ENCODE measurements at regions not wholly inside any gene's neighbourhood (a gene's known extent, or its start where the extent isn't known, plus 50 kb on each side); places are given as distances from the start of the nearest gene placed in this dataset.

DNA sequence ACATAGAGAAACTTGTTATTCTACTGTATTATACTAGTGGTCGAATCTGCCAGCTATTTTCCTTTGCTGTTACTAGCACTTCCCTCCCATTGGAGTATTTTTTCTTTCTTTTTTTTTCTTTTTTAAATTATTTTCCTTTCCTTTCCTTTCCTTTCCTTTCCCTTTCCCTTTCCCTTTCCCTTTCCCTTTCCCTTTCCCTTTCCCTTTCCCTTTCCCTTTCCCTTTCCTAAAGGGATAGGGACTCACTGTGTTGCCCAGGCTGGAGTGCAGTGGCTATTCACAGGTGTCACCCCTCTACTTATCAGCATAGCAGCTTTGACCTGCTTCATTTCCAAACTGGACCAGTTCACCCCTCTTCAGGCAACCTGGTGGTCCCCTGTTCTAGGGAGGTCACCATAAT lies 212.6 kb upstream of the SP4 start:
- no peak overlapping the region for H3K27ac ChIP-seq
- H3K36me3 ChIP-seq (replicated peaks in 1 of 2; ENCODE audit: insufficient read depth in 1 of 2, low read depth in 2 of 2) = no peaks in the 10 kb centered on the region
- no peaks in the 10 kb centered on the region for H3K9me3 ChIP-seq
- no peak for TF ChIP-seq CTCF (IDR thresholded peaks at IDR 0.05)
- TF ChIP-seq POLR2A (IDR thresholded peaks at IDR 0.05) = no peak
- H3K4me3 ChIP-seq = no peak overlapping the region
- H3K4me1 ChIP-seq = no peaks in the 10 kb centered on the region
- WGBS, 2 donors = 77 to 91% methylated on average over 1 of the region's 1 CpG
- no peak for ATAC-seq
- no peaks in the 10 kb centered on the region for H3K27me3 ChIP-seq
- DNase-seq = no peak
- intact Hi-C loops (cut with DNase I) = no loop called here

DNA sequence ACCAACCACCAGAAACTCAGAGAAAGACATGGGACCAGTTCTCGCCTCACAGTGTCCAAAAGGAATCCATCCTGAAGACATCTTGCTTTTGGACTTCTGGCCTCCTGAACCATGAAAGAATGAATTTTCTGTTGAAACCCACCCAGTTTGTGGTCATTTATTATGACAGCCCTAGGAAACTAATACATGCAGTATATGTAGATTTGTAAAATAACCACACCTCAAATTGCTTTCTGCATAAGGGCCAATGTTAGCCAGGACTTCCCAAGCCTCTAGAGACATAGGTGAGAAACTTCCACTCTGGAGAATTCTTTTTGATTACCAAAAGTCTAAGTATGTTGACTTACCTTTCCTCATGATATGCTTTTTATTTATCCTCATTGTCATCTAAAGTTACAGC lies 210.5 kb upstream of the SP4 start:
- Histone ChIP-seq H3K4me3 (no peak overlapping the region), H3K4me1 (no peaks in the 10 kb centered on the region), H3K36me3 (replicated peaks in 1 of 2; ENCODE audit: insufficient read depth in 1 of 2, low read depth in 2 of 2) (no peaks in the 10 kb centered on the region), H3K9me3 (no peaks in the 10 kb centered on the region), H3K27me3 (no peaks in the 10 kb centered on the region), H3K27ac (no peak overlapping the region)
- TF ChIP-seq POLR2A (IDR thresholded peaks at IDR 0.05) (no peak), CTCF (IDR thresholded peaks at IDR 0.05) (no peak)
- WGBS, 2 donors = 58 to 86% methylated on average over 1 of the region's 1 CpG
- no peak for DNase-seq
- intact Hi-C loops (cut with DNase I) = no loop called here
- no peak for ATAC-seq

DNA sequence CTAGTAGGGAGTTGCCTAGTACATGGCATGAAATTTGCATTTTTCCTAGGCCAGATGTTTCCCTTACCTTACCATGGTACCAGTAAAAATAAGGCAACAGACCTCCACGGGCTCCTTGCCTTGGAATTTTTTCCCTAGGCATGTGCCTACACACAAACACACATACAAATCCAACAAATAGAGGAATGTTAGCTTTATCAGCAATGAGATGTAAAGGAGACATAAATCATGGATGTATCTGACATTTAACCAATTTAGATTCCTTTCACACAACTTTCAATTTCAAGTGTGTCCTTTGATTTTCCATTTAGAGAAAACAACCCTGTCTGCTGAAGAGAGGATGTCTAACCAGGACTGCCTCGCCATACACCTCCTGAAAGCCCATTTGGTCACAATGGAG lies 209.7 kb upstream of the SP4 start:
- Histone ChIP-seq H3K27ac (no peak overlapping the region), H3K9me3 (no peaks in the 10 kb centered on the region), H3K4me1 (no peaks in the 10 kb centered on the region), H3K36me3 (replicated peaks in 1 of 2; ENCODE audit: insufficient read depth in 1 of 2, low read depth in 2 of 2) (no peaks in the 10 kb centered on the region), H3K27me3 (no peaks in the 10 kb centered on the region), H3K4me3 (no peak overlapping the region)
- WGBS, 2 donors = 54 to 60% methylated on average over 2 of the region's 2 CpGs
- DNase-seq (no peak), ATAC-seq (no peak)
- no peak for TF ChIP-seq POLR2A (IDR thresholded peaks at IDR 0.05)
- TF ChIP-seq CTCF (IDR thresholded peaks at IDR 0.05) = no peak
- intact Hi-C loops (cut with DNase I) = no loop called here

- WGBS, 2 donors = 50 to 70% methylated on average over 10 to 16 of the region's 16 CpGs
- Histone ChIP-seq H3K4me1 (no peaks in the 10 kb centered on the region), H3K36me3 (replicated peaks in 1 of 2; ENCODE audit: insufficient read depth in 1 of 2, low read depth in 2 of 2) (no peaks in the 10 kb centered on the region), H3K27me3 (no peaks in the 10 kb centered on the region), H3K9me3 (no peaks in the 10 kb centered on the region), H3K4me3 (no peak overlapping the region), H3K27ac (no peak overlapping the region)
- intact Hi-C loops (cut with DNase I) = no loop called here
- no peak for DNase-seq
- ATAC-seq = no peak
- TF ChIP-seq CTCF (IDR thresholded peaks at IDR 0.05) = no peak
- no peak for TF ChIP-seq POLR2A (IDR thresholded peaks at IDR 0.05)
Observed at GRCh38 chr7:21221130-21221529, 206.8 kb upstream of the SP4 start.

DNA sequence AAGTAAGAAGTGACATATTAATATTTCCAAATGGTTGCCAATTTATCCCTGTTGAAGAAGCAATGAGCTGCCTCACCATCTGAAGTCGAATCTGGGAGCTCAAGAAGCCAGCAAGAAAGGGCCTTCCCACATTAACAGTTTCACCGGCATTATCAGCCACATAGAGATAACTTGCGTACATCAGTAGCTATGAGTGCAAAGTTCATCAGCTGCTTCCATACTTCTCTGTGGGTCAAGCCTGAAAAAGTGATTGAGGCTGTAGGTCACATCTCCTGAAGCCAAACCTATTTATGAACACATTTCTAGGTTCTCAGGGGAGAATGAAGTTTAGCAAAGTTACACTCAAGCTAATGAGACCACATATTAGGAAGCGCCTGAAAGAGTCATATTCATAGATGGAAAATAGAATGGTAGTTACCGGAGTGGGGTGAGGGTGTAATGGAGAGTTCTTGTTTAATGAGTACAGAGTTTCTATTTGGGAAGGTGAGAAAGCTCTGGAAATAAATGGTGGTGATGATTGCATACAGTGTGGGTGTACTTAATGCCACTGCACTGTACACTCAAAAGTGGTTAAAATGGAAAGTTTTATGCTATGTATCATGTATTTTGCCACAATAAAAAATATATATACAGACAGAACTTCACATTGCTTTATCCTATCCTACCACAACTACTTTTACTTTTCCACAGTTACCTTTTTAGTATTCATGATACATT lies 189.3 kb upstream of the SP4 start:
- H3K9me3 ChIP-seq = no peaks in the 10 kb centered on the region
- no peaks in the 10 kb centered on the region for H3K4me1 ChIP-seq
- ATAC-seq = no peak
- no peaks in the 10 kb centered on the region for H3K36me3 ChIP-seq (replicated peaks in 1 of 2; ENCODE audit: insufficient read depth in 1 of 2, low read depth in 2 of 2)
- intact Hi-C loops (cut with DNase I) = no loop called here
- H3K27me3 ChIP-seq = peaks cover 0 to 4% of the 10 kb centered on the region in 2 donors
- no peak for DNase-seq
- no peak for TF ChIP-seq CTCF (IDR thresholded peaks at IDR 0.05)
- TF ChIP-seq POLR2A (IDR thresholded peaks at IDR 0.05) = no peak
- no peak overlapping the region for H3K27ac ChIP-seq
- WGBS, 2 donors = 48 to 59% methylated on average over 5 of the region's 5 CpGs
- H3K4me3 ChIP-seq = no peak overlapping the region
